WTC11 (cell line): ENCODE measurements at regions not wholly inside any gene's neighbourhood (a gene's known extent, or its start where the extent isn't known, plus 50 kb on each side); places are given as distances from the start of the nearest gene placed in this dataset.

Experiments used
- ATAC-seq: fragments of 200-7000 bp; cut with Tn5 transposase; 2 replicates; pipeline ENCODE4 v1.10.0; 2021; ENCODE audit warnings: mild to moderate bottlenecking, moderate library complexity
- CTCF ChIA-PET: fragments of 300-600 bp; sonication (Branson Sonifier 250); formaldehyde crosslinking; loops from one replicate; lab custom pipeline; 2021; ENCODE audit warnings: antibody characterized with exemption; lab: Charles Lee
- POLR2A ChIA-PET: fragments of 350-600 bp; sonication (Branson Sonifier 250); formaldehyde crosslinking; loops from one replicate; lab custom pipeline; 2021; ENCODE audit warnings: antibody characterized with exemption; lab: Charles Lee
- DNase-seq: peaks from one replicate; pipeline ENCODE4 v3.0.0; 2021; ENCODE audit warnings: low spot score
- H3K27ac Mint-ChIP-seq: 2 replicates; pipeline ENCODE4 v1.8.0; 2021; ENCODE audit warnings: mixed read lengths
- H3K27me3 Mint-ChIP-seq: 2 replicates; pipeline ENCODE4 v1.8.0; 2021; ENCODE audit warnings: low read depth, mild to moderate bottlenecking, moderate library complexity, mixed read lengths
- H3K36me3 Mint-ChIP-seq: 2 replicates; pipeline ENCODE4 v1.8.0; 2021; ENCODE audit warnings: mixed read lengths
- H3K4me1 Mint-ChIP-seq: 2 replicates; pipeline ENCODE4 v1.8.0; 2022; ENCODE audit warnings: mixed read lengths
- H3K4me3 Mint-ChIP-seq: 2 replicates; pipeline ENCODE4 v1.8.0; 2021; ENCODE audit warnings: mild to moderate bottlenecking, moderate library complexity, mixed read lengths
- H3K9me3 Mint-ChIP-seq: 2 replicates; pipeline ENCODE4 v1.8.0; 2021; ENCODE audit warnings: mixed read lengths
- ARID4B ChIP-seq: sonication (generic); formaldehyde crosslinking; IDR thresholded peaks from 2 replicates; pipeline ENCODE4 v1.8.0; 2023; ENCODE audit warnings: missing genetic modification reagents, mild to moderate bottlenecking, borderline replicate concordance
- ATF1 ChIP-seq: sonication (generic); formaldehyde crosslinking; IDR thresholded peaks from 2 replicates; pipeline ENCODE4 v1.8.1; 2023; ENCODE audit warnings: mild to moderate bottlenecking, moderate library complexity, missing genetic modification reagents
- ATF6 ChIP-seq: sonication (generic); formaldehyde crosslinking; IDR thresholded peaks from 2 replicates; pipeline ENCODE4 v1.8.1; 2023; ENCODE audit warnings: mild to moderate bottlenecking, missing genetic modification reagents
- CBFB ChIP-seq: sonication (generic); formaldehyde crosslinking; IDR thresholded peaks from 2 replicates; pipeline ENCODE4 v1.8.1; 2022; ENCODE audit warnings: mild to moderate bottlenecking, low read depth, missing genetic modification reagents
- E2F1 ChIP-seq: sonication (generic); formaldehyde crosslinking; IDR thresholded peaks from 2 replicates; pipeline ENCODE4 v1.8.0; 2022; ENCODE audit warnings: mild to moderate bottlenecking, missing genetic modification reagents
- ELF4 ChIP-seq: sonication (generic); formaldehyde crosslinking; IDR thresholded peaks from 2 replicates; pipeline ENCODE4 v1.8.1; 2022; ENCODE audit warnings: low read depth, mild to moderate bottlenecking, moderate library complexity, missing genetic modification reagents
- ERG ChIP-seq: fragments of 250-450 bp; sonication (Bioruptor Pico); IDR thresholded peaks from 2 replicates; pipeline ENCODE4 v1.8.0; 2021; ENCODE audit warnings: mild to moderate bottlenecking
- FOXK1 ChIP-seq: sonication (generic); formaldehyde crosslinking; IDR thresholded peaks from 2 replicates; pipeline ENCODE4 v1.8.0; 2022; ENCODE audit warnings: mild to moderate bottlenecking, moderate library complexity, missing genetic modification reagents
- GTF2I ChIP-seq: fragments of 250-450 bp; sonication (Bioruptor Pico); conservative IDR thresholded peaks from 2 replicates; pipeline ENCODE4 v1.4.0; 2021; ENCODE audit warnings: mild to moderate bottlenecking
- HMGA2 ChIP-seq: fragments of 250-450 bp; sonication (Bioruptor Pico); IDR thresholded peaks from 2 replicates; pipeline ENCODE4 v1.4.0; 2021; ENCODE audit warnings: mild to moderate bottlenecking, moderate library complexity
- JUN ChIP-seq: sonication (generic); formaldehyde crosslinking; IDR thresholded peaks from 2 replicates; pipeline ENCODE4 v1.8.0; 2023; ENCODE audit warnings: mild to moderate bottlenecking, missing genetic modification reagents
- RORB ChIP-seq: fragments of 250-450 bp; sonication (Bioruptor Pico); IDR thresholded peaks from 2 replicates; pipeline ENCODE4 v1.9.0; 2021; ENCODE audit warnings: mild to moderate bottlenecking
- STAT6 ChIP-seq: sonication (generic); formaldehyde crosslinking; conservative IDR thresholded peaks from 2 replicates; pipeline ENCODE4 v1.8.1; 2023; ENCODE audit warnings: mild to moderate bottlenecking, low read depth, missing genetic modification reagents, moderate library complexity
- TEAD1 ChIP-seq: sonication (generic); formaldehyde crosslinking; IDR thresholded peaks from 2 replicates; pipeline ENCODE4 v1.8.0; 2022; ENCODE audit warnings: mild to moderate bottlenecking, missing genetic modification reagents
- ZNF121 ChIP-seq: sonication (generic); formaldehyde crosslinking; IDR thresholded peaks from 2 replicates; pipeline ENCODE4 v1.8.0; 2023; ENCODE audit warnings: missing genetic modification reagents
- ZNF232 ChIP-seq: sonication (generic); formaldehyde crosslinking; IDR thresholded peaks from 2 replicates; pipeline ENCODE4 v1.8.0; 2022; ENCODE audit warnings: mild to moderate bottlenecking, missing genetic modification reagents
- ZNF263 ChIP-seq: sonication (generic); formaldehyde crosslinking; IDR thresholded peaks from 2 replicates; pipeline ENCODE4 v1.8.1; 2022; ENCODE audit warnings: low read depth, mild to moderate bottlenecking, moderate library complexity, missing genetic modification reagents
- ZNF317 ChIP-seq: sonication (generic); formaldehyde crosslinking; IDR thresholded peaks from 2 replicates; pipeline ENCODE4 v1.8.1; 2023; ENCODE audit warnings: low read depth, mild to moderate bottlenecking, moderate library complexity, missing genetic modification reagents, borderline replicate concordance
- ZNF416 ChIP-seq: fragments of 250-450 bp; sonication (Bioruptor Pico); IDR thresholded peaks from 2 replicates; pipeline ENCODE4 v1.9.0; 2021; ENCODE audit warnings: mild to moderate bottlenecking, inconsistent platforms

GRCh38 chr13:106354961-106355360 is 180.5 kb downstream of the EFNB2 start (continued):
- TF ChIP-seq ARID4B (CRISPR knock-in tag) = no peak
- no peak for TF ChIP-seq ELF4
- no peak for TF ChIP-seq GTF2I
- TF ChIP-seq CBFB = no peak
- TF ChIP-seq E2F1 (CRISPR knock-in tag) = no peak
- TF ChIP-seq ZNF317 (CRISPR knock-in tag) = no peak
- TF ChIP-seq ATF1 (CRISPR knock-in tag) = no peak
- no peak for TF ChIP-seq JUN (CRISPR knock-in tag)
- no peak for TF ChIP-seq STAT6 (CRISPR knock-in tag)
- TF ChIP-seq ZNF232 (CRISPR knock-in tag) = no peak
- TF ChIP-seq, all 79 proteins: peak for 0

- no peak for DNase-seq
- ChIA-PET POLR2A (no interaction called here), CTCF (no interaction called here)
- no peak overlapping the region for H3K27ac Mint-ChIP-seq
- H3K4me1 Mint-ChIP-seq = peaks cover 42% of the 10 kb centered on the region
- no peaks in the 10 kb centered on the region for H3K36me3 Mint-ChIP-seq
- H3K27me3 Mint-ChIP-seq = peaks cover 23% of the 10 kb centered on the region
- no peak for ATAC-seq
- no peak for TF ChIP-seq ERG
- no peak for TF ChIP-seq RORB (CRISPR knock-in tag)
- TF ChIP-seq ATF6 (CRISPR knock-in tag) = no peak
- no peaks in the 10 kb centered on the region for H3K9me3 Mint-ChIP-seq
- H3K4me3 Mint-ChIP-seq = no peak overlapping the region
These were observed 182.6 kb downstream of the EFNB2 start for GRCh38 chr13:106352850-106353249.

- H3K4me1 Mint-ChIP-seq = peaks cover 43% of the 10 kb centered on the region
- no peaks in the 10 kb centered on the region for H3K36me3 Mint-ChIP-seq
These were observed 184.2 kb downstream of the EFNB2 start for GRCh38 chr13:106351251-106351650.

More at GRCh38 chr13:106351251-106351650, 184.2 kb downstream of the EFNB2 start:
- DNase-seq (no peak), ATAC-seq (no peak)
- H3K27me3 Mint-ChIP-seq = peaks cover 23% of the 10 kb centered on the region
- H3K9me3 Mint-ChIP-seq = no peaks in the 10 kb centered on the region
- H3K27ac Mint-ChIP-seq = no peak overlapping the region
- no peak overlapping the region for H3K4me3 Mint-ChIP-seq
- ChIA-PET POLR2A (no interaction called here), CTCF (no interaction called here)
- TF ChIP-seq TEAD1 (CRISPR knock-in tag) (no peak), FOXK1 (CRISPR knock-in tag) (no peak), ZNF416 (CRISPR knock-in tag) (no peak), HMGA2 (CRISPR knock-in tag) (no peak), ZNF263 (CRISPR knock-in tag) (no peak), ZNF121 (CRISPR knock-in tag) (no peak)
